Common myeloid progenitor, CD34-positive (primary cell): ENCODE measurements at regions not wholly inside any gene's neighbourhood (a gene's known extent, or its start where the extent isn't known, plus 50 kb on each side); places are given as distances from the start of the nearest gene placed in this dataset.

Experiments used
- CTCF ChIA-PET: fragments of 350-600 bp; sonication (Branson Sonifier 250); formaldehyde crosslinking; loops from one replicate; lab custom pipeline; 2021; ENCODE audit warnings: antibody characterized with exemption; lab: Charles Lee
- POLR2A ChIA-PET: fragments of 350-600 bp; sonication (Branson Sonifier 250); formaldehyde crosslinking; loops from one replicate; lab custom pipeline; 2021; ENCODE audit warnings: antibody characterized with exemption; lab: Charles Lee
- DNase-seq, 3 donors: peaks; one replicate each; pipeline versions ENCODE4 v3.0.0 to v3.0.0-alpha.2; 2013
- H3K27ac ChIP-seq, 2 experiments: 1 replicate in 1 of 2; 2 replicates in 1 of 2; pipeline ENCODE4 v1.7.0; 2013; ENCODE audit warnings: inconsistent platforms in 2 of 2, low read length in 2 of 2, mild to moderate bottlenecking in 2 of 2, low read depth in 1 of 2, moderate library complexity in 1 of 2; ENCODE audit not compliant: severe bottlenecking in 2 of 2, insufficient read depth in 1 of 2, poor library complexity in 1 of 2
- H3K27me3 ChIP-seq, 5 experiments: replicated peaks in 2 of 5; 1 replicate in 3 of 5; 2 replicates in 2 of 5; pipeline versions ENCODE4 v1.6.1 to v1.7.0; 2013; ENCODE audit warnings: low read length in 4 of 5, mild to moderate bottlenecking in 2 of 5, moderate library complexity in 2 of 5, inconsistent platforms in 1 of 5; ENCODE audit not compliant: insufficient read depth in 5 of 5, control insufficient read depth in 4 of 5
- H3K36me3 ChIP-seq, 4 experiments: 1 replicate in 2 of 4; 2 replicates in 2 of 4; pipeline versions ENCODE4 v1.6.1 to v1.7.0; 2013; ENCODE audit warnings: low read length in 3 of 4, control low read depth in 1 of 4, mild to moderate bottlenecking in 1 of 4; ENCODE audit not compliant: control insufficient read depth in 4 of 4, insufficient read depth in 4 of 4
- H3K4me1 ChIP-seq, 4 experiments: 1 replicate in 3 of 4; 2 replicates in 1 of 4; pipeline versions ENCODE4 v1.6.1 to v1.7.1; 2013; ENCODE audit warnings: low read length in 3 of 4, mild to moderate bottlenecking in 3 of 4, control low read depth in 1 of 4, inconsistent platforms in 1 of 4, moderate library complexity in 1 of 4; ENCODE audit not compliant: control insufficient read depth in 4 of 4, insufficient read depth in 4 of 4; ENCODE audit errors: control extremely low read depth in 1 of 4
- H3K4me3 ChIP-seq, 7 experiments: 1 replicate in 4 of 7; 2 replicates in 3 of 7; pipeline versions ENCODE4 v1.5.1 to v1.7.0; 2013; ENCODE audit warnings: mild to moderate bottlenecking in 7 of 7, low read length in 6 of 7, moderate library complexity in 6 of 7, inconsistent platforms in 2 of 7, low read depth in 2 of 7, control low read depth in 1 of 7; ENCODE audit not compliant: insufficient read depth in 4 of 7, control insufficient read depth in 1 of 7; ENCODE audit errors: extremely low read depth in 1 of 7
- H3K9me3 ChIP-seq, 5 experiments: 1 replicate in 4 of 5; 2 replicates in 1 of 5; pipeline versions ENCODE4 v1.6.1 to v1.7.1; 2013; ENCODE audit warnings: low read length in 4 of 5, mild to moderate bottlenecking in 2 of 5, inconsistent platforms in 1 of 5, low read depth in 1 of 5, moderate library complexity in 1 of 5; ENCODE audit not compliant: control insufficient read depth in 4 of 5, insufficient read depth in 2 of 5; ENCODE audit errors: control extremely low read depth in 1 of 5
- WGBS: methylation state at CpG from one replicate; pipeline ENCODE4 v1.1.5; 2013; ENCODE audit not compliant: insufficient coverage; 5-methylcytosine and 5-hydroxymethylcytosine counted together

- WGBS: no CpG with 5 or more reads among the region's 4 CpGs
- no peak for DNase-seq
- Histone ChIP-seq H3K9me3 (no peaks in the 10 kb centered on the region), H3K4me1 (no peaks in the 10 kb centered on the region), H3K36me3 (no peaks in the 10 kb centered on the region), H3K27me3 (no peaks in the 10 kb centered on the region), H3K27ac (no peak overlapping the region), H3K4me3 (no peak overlapping the region)
- ChIA-PET CTCF (no interaction called here), POLR2A (no interaction called here)
These were observed 639.6 kb downstream of the IRS1 start for GRCh38 chr2:226159875-226160479.

DNA sequence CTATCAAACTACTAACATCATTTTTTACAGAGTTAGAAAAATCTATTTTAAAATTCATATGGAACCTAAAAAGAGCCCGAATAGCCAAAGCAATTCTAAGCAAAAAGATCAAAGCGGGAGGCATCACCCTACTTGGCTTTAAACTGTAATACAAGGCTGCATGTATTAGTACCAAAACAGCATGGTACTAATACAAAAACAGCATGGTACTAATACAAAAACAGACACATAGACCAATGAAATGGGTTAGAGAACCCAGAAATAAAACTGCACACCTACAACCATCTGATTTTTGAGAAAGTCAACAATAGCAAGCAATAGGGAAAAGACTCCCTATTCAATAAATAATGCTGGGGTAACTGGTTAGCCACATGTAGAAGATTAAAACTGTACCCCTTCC, 640.7 kb downstream of the IRS1 start:
- POLR2A ChIA-PET: no interaction called here
- H3K4me3 ChIP-seq: no peak overlapping the region
- CTCF ChIA-PET: no interaction called here

GRCh38 chr2:226158229-226158628, 641.4 kb downstream of the IRS1 start:
- no peak overlapping the region for H3K4me3 ChIP-seq
- POLR2A ChIA-PET: no interaction called here
- H3K27me3 ChIP-seq: no peaks in the 10 kb centered on the region
- no peaks in the 10 kb centered on the region for H3K36me3 ChIP-seq
- CTCF ChIA-PET: no interaction called here
- no peak overlapping the region for H3K27ac ChIP-seq
- H3K9me3 ChIP-seq: no peaks in the 10 kb centered on the region
- DNase-seq: no peak
- H3K4me1 ChIP-seq: no peaks in the 10 kb centered on the region
- no CpG with 5 or more reads among the region's 1 CpG for WGBS

More for the DNA sequence above, 640.7 kb downstream of the IRS1 start:
- Histone ChIP-seq H3K27ac (no peak overlapping the region), H3K36me3 (no peaks in the 10 kb centered on the region), H3K9me3 (no peaks in the 10 kb centered on the region), H3K4me1 (no peaks in the 10 kb centered on the region), H3K27me3 (no peaks in the 10 kb centered on the region)
- WGBS: no CpG with 5 or more reads among the region's 2 CpGs
- no peak for DNase-seq

DNA sequence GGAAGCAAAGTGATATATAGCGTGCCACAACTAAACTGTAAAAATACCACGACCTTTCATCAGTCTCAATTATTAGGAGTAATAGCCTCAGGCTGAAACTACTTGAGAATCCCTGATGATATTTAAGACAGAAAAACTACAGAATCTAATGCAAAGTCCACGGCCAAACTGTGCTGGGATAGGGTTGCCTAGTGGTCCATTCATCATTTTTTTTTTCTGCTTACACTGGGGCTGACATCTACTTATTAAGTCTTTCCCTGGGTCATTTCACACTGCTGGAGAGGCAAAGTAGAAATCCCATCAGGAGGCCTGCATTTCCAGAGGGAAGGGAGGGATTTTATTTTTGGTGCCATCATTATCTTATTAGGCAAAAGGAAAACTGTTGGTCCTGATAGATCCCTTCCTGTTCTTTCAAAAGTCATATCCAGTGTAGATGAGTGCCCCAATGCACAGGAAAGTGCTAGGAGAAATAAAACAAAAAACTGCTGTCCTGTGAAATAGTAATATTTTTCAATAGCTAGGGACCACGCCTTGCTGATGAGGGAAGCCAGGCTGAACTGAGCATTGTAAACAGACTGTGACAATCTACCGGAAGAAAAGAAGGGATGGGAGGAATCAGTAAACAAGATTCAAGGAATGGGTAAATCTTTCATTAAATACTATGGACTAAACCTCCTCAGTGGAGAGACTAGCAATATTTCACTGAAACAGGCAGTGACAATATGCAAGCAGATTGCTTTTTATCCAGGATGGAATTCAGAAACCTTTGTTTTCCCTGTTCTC, 644.3 kb downstream of the IRS1 start:
- ChIA-PET POLR2A (no interaction called here), CTCF (no interaction called here)
- Histone ChIP-seq H3K27me3 (no peaks in the 10 kb centered on the region), H3K4me3 (no peak overlapping the region), H3K36me3 (no peaks in the 10 kb centered on the region), H3K9me3 (no peaks in the 10 kb centered on the region), H3K4me1 (no peaks in the 10 kb centered on the region), H3K27ac (no peak overlapping the region)
- no peak for DNase-seq
- 100% methylated on average over 4 of the region's 5 CpGs for WGBS

GRCh38 chr2:226154610-226155009, 645.0 kb downstream of the IRS1 start:
- CTCF ChIA-PET: no interaction called here
- WGBS: 0% methylated on average over 1 of the region's 3 CpGs
- Histone ChIP-seq H3K27ac (no peak overlapping the region), H3K36me3 (no peaks in the 10 kb centered on the region), H3K27me3 (no peaks in the 10 kb centered on the region), H3K9me3 (no peaks in the 10 kb centered on the region), H3K4me1 (no peaks in the 10 kb centered on the region), H3K4me3 (no peak overlapping the region)
- no peak for DNase-seq
- POLR2A ChIA-PET: interaction anchor here (0.9 kb wide), 1 partner anchor 18 kb away, joined by 3 read pairs; no protein-coding TSS in a partner anchor

GRCh38 chr2:226153553-226153952, 646.1 kb downstream of the IRS1 start:
- 100% methylated on average over 2 of the region's 3 CpGs for WGBS
- no peaks in the 10 kb centered on the region for H3K36me3 ChIP-seq
- H3K27ac ChIP-seq: no peak overlapping the region
- H3K27me3 ChIP-seq: no peaks in the 10 kb centered on the region
- ChIA-PET POLR2A (no interaction called here), CTCF (no interaction called here)
- DNase-seq: no peak
- no peaks in the 10 kb centered on the region for H3K4me1 ChIP-seq
- H3K9me3 ChIP-seq: no peaks in the 10 kb centered on the region
- H3K4me3 ChIP-seq: no peak overlapping the region

DNA sequence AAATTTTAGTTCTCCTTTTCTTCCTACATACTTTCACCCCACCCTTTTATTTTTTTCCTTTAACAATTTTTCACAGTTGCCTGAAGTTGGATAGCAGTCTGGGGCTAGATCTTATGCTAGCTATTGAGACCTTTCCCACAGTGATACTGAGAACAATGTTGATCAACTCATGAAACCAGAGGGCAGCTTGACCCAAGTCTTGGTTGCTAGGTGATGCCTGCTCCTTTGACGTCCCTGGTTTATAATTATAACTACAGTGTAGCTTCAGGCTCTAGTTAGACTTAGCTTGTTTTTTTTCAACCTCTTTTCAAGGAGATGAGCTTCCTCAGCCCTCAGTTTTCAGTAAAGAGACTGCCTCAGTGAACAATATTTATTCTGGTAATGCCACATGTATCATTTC, 648.5 kb downstream of the IRS1 start:
- ChIA-PET POLR2A (no interaction called here), CTCF (interaction anchor here (0.9 kb wide), 1 partner anchor 19 kb away, joined by 4 read pairs; no protein-coding TSS in a partner anchor)
- no peaks in the 10 kb centered on the region for H3K9me3 ChIP-seq
- H3K27ac ChIP-seq: no peak overlapping the region
- 100% methylated on average over 1 of the region's 1 CpG for WGBS
- H3K4me1 ChIP-seq: no peaks in the 10 kb centered on the region
- H3K36me3 ChIP-seq: no peaks in the 10 kb centered on the region
- H3K27me3 ChIP-seq: no peaks in the 10 kb centered on the region
- no peak for DNase-seq
- no peak overlapping the region for H3K4me3 ChIP-seq
